Embryonic facial prominence (tissue), 1 donor: ENCODE measurements at regions not wholly inside any gene's neighbourhood (a gene's known extent, or its start where the extent isn't known, plus 50 kb on each side); places are given as distances from the start of the nearest gene placed in this dataset.
A peak's percentile ranks its signal among the peaks of the same experiment; 100 is the strongest.

Source experiments
- DNase-seq: peaks from one replicate; pipeline ENCODE4 v3.0.0-alpha.2; 2016; ENCODE audit errors: extremely low spot score

- no peak for DNase-seq
These were observed 73.4 kb upstream of the ATL2 start for GRCh38 chr2:38450509-38450908.

- no peak for DNase-seq
These were observed 71.8 kb upstream of the ATL2 start for GRCh38 chr2:38448692-38449410.

- no peak for DNase-seq
These were observed 70.0 kb upstream of the ATL2 start for GRCh38 chr2:38446906-38447561.

GRCh38 chr2:38446418-38446817, 69.3 kb upstream of the ATL2 start:
- DNase-seq = no peak

GRCh38 chr2:38444247-38444646, 67.2 kb upstream of the ATL2 start:
- no peak for DNase-seq

- peak; percentile 34 for DNase-seq
These were observed 65.8 kb upstream of the ATL2 start for GRCh38 chr2:38442643-38443541.

GRCh38 chr2:38441346-38441745, 64.3 kb upstream of the ATL2 start:
- no peak for DNase-seq

GRCh38 chr2:38440655-38441054, 63.6 kb upstream of the ATL2 start:
- no peak for DNase-seq

GRCh38 chr2:38439863-38440262, 62.8 kb upstream of the ATL2 start:
- DNase-seq = no peak

GRCh38 chr2:38438883-38439612, 62.0 kb upstream of the ATL2 start:
- no peak for DNase-seq

- DNase-seq = no peak
These were observed 61.2 kb upstream of the ATL2 start for GRCh38 chr2:38438133-38438882.

GRCh38 chr2:38436227-38436664, 59.2 kb upstream of the ATL2 start:
- no peak for DNase-seq

- no peak for DNase-seq
These were observed 58.7 kb upstream of the ATL2 start for GRCh38 chr2:38435775-38436174.

GRCh38 chr2:38434595-38434994, 57.5 kb upstream of the ATL2 start:
- DNase-seq = no peak

- DNase-seq = no peak
These were observed 56.5 kb upstream of the ATL2 start for GRCh38 chr2:38433607-38433975.

GRCh38 chr2:38432820-38433606, 55.9 kb upstream of the ATL2 start:
- no peak for DNase-seq

- DNase-seq = no peak
These were observed 53.6 kb upstream of the ATL2 start for GRCh38 chr2:38430597-38431207.

- no peak for DNase-seq
These were observed 53.1 kb upstream of the ATL2 start for GRCh38 chr2:38430196-38430595.

- no peak for DNase-seq
These were observed 50.9 kb upstream of the ATL2 start for GRCh38 chr2:38427936-38428335.

GRCh38 chr2:38427054-38427453, 50.0 kb upstream of the ATL2 start:
- DNase-seq = no peak
